ENCODE measurements at regions not wholly inside any gene's neighbourhood (a gene's known extent, or its start where the extent isn't known, plus 50 kb on each side); places are given as distances from the start of the nearest gene placed in this dataset.

GRCh38 chr2:121118951-121119350 lies 166.1 kb downstream of the TFCP2L1 start:
- no peak for TF ChIP-seq CTBP1 (IDR thresholded peaks at IDR 0.05; ENCODE audit: borderline replicate concordance)
- TF ChIP-seq ZNF384 (IDR thresholded peaks at IDR 0.05) = no peak
- TF ChIP-seq SUZ12 (IDR thresholded peaks at IDR 0.05) = no peak
- no peak for TF ChIP-seq NFRKB (IDR thresholded peaks at IDR 0.05)
- TF ChIP-seq BHLHE40 (IDR thresholded peaks at IDR 0.05; ENCODE audit: borderline replicate concordance) = no peak
- no peak for TF ChIP-seq SP1 (IDR thresholded peaks at IDR 0.05)
- TF ChIP-seq FOXM1 (IDR thresholded peaks at IDR 0.05; ENCODE audit: borderline replicate concordance) = no peak
- no peak for TF ChIP-seq TARDBP (IDR thresholded peaks at IDR 0.05)
- no peak for TF ChIP-seq LEF1 (IDR thresholded peaks at IDR 0.05; ENCODE audit: borderline replicate concordance)
